ENCODE measurements at regions not wholly inside any gene's neighbourhood (a gene's known extent, or its start where the extent isn't known, plus 50 kb on each side); places are given as distances from the start of the nearest gene placed in this dataset.

DNA sequence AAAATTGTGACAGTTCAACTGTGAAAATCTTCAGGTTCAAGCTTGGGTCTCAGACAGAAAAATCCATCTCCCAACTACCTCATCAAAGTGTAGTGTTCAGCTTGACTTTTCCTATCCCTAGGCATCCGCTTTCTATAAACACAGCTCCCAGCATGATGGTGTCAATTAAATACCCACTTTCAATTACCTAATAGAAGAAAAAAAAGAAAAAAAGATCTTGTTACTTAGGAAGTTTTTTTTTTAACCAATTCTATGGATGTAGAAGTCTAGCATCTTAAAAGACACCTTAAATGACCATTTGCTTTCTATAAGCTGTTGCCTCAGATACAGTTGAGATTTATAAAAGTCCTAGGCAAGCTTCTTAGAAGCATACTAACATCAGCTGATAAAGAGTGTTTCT is 244.1 kb upstream of the MTNR1B start:
- no peak for FAIRE-seq

DNA sequence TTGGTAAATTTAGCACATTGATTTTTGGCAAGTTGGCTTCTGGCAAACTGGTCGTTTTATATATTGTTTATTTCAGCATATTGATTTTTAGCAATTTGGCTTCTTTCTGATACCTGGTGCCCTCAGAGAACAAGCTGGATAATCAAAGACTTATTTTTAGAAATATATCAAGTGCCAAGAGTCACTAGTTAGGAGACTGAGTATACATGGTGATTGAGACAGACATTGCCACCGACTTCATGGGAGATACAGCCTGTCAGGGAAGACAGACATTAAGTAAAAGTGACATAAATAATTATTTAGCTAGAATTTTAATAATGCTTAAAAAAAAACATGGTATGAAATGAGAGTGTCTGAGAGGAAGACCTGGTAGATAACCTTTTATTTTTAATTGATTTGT is 242.3 kb upstream of the MTNR1B start:
- no peak for FAIRE-seq

DNA sequence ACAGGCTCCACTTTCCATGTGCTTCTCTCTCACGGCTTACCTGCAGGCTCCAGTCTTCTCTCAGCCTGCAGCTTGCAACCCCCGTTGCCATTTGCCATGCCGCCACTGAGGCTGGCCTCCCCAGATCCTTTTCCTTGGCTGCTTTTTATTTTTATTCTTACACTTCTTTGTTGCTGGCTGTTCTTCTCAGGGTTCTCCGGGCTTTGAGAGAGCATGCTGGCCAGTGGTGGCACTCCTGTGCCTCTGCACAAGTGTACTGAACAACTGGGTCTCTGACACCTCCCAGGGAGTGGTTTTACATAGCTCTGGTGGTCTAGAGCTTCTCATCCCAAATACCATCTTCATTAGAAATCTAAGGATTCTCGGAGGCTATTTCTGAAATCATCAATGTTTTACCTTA is 241.7 kb upstream of the MTNR1B start:
- no peak for FAIRE-seq

DNA sequence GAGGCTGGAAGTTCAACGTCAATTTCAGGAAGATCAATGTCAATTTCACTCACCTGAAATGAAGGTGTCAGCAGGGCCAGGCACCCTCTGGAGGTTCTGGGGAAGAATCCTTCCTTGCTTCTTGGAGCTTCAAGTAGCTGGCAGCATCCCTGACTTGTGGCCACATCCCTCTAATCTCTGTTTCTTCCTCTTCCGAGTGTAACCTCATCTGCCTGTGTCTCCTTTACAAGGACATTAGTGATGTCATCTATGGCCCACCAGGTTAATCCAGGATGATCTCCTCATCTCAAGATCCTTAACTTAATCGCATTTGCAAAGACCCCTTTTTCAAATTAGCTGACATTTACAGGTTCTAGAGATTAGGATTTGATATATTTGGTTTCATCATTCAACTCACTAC is 240.8 kb upstream of the MTNR1B start:
- FAIRE-seq, result no peak

DNA sequence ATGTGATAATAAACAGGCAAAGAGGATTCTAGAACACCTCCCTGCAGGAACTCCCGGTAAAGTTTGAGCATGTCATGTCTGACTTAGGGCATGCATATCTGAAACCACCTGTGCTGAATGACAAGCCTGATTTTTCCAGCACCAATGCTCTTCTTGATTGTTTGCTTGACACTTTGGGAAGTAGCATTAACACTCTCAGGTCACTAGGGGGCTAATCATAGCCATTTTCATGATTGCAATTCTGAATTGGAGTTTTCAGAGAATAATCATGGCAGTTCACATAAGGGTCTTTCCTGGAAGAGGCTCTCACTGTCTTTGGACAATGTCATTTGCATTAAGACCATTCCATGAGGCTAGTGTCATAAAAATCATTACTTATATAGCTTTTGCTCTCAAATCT is 234.4 kb upstream of the MTNR1B start:
- no peak for FAIRE-seq

DNA sequence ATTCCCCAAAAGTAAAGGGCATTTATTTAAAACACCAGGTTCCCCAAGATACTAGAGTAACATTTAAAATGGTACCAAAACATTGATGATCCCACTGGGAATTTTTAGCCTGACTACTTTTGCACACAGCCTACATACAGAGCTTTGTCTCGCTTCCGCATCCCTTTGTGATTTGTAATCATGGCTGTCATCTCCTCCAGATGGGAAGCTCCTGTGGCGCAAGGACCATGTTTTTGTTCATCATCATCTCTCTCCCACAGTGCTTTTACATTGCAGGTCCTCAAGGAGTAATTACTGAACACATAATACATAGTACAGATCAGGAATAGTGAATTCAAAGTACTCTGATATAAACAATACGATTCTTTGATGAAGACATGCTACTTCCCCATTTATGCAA is 231.2 kb upstream of the MTNR1B start:
- no peak for FAIRE-seq

DNA sequence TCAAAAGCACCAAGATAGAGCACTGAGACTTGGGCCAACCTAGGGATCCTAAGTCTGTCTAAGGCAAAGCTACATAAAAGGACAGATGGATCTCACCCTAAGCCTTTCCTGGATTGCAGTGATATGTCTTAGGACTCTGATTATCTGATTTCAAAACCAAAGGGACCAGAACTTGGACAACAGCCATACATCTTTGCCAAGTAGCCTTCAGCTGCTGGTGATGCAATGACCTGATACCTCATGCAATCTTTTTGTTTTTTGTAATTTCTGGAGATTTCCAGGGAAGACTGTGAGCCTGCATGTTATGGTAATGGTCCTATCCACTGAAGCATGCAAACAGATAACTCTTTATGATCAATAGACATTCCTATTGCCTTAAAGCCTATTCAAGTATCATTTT is 230.4 kb upstream of the MTNR1B start:
- FAIRE-seq, result no peak

DNA sequence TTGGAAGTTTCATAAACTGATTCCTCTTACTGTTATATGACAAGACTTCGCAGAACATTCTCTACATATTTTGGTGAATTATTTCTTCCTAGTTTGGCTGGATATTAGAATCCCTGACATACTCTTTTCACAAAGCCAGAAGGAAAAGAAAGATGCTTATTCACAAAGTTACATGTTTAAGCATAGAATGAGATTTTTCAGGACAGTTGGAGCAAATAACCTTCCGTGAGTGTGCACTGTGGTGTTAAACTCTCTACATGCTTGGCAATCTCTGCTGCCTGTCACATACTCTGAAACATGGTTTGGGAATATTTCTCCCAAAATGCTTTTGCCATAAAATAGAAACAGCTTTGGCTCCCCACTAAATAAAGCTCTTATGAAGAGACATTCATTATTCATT is 230.0 kb upstream of the MTNR1B start:
- FAIRE-seq, result no peak

DNA sequence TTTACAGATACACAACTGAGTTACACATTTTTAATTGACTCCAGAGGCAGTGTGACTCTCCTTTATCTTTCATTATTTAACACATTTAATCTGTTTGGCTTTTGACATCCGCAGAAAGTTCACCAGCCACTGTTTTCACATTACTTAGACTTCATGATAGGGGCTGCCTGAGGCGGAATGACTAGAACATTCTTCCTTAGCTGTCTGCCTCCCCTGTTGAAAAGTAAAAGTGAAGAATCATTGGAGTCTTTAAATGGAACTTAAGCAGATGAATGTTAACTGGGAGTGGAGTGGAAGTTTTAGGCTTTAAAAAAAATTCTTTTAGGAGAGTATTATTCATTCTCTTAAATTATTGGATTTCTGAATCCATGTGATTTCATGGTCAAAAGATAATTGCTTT is 229.2 kb upstream of the MTNR1B start:
- no peak for FAIRE-seq

DNA sequence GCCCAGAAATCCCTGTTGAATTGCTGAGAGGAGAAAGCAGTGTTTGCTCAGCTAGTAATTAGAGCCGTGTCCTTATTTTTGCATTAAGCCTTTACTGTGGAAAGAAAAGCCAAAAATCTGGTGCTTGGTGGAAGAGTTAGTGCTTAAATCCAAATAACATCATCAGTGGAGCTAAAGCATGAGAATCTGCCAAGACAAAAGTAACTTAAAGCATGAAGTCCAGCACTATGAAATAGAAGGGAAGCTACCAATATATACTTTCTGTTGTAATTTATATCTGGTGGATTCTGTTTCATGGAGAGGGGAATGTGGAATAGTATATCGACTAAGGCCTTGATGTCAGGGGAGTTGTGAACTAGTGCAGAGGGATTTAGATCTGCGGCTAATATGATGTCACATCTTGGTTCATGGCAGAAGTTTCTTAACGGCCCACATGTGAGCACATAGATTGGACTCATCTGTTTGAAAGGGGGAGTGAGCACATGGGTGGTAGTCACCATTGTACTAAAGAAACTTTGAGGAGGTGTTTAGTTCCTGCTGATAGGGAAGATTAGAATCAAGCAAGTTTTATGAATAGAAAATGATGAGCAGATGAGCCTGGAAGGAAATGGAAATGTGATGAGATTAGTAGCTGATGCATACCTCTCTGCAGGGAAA is 224.4 kb upstream of the MTNR1B start:
- FAIRE-seq, result no peak

DNA sequence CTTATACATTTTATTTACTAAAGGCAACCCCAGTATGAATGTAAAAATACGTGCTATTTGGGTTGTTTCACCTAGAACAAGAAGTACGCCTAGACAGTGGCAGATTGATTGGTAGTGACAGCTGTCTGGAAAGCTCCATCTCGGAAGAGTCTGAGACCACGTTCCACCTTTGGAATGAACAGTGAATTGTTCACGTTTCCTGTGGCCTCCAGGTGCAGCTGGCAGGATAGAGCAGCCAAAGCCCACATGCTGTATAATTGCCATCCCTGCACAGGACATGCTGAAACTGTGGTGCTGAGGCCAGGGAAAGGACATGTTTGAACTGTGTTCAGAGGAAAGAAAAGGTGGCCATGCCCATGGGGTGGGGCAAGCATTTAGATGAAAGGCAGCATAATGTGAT is 218.7 kb upstream of the MTNR1B start:
- no peak for FAIRE-seq

DNA sequence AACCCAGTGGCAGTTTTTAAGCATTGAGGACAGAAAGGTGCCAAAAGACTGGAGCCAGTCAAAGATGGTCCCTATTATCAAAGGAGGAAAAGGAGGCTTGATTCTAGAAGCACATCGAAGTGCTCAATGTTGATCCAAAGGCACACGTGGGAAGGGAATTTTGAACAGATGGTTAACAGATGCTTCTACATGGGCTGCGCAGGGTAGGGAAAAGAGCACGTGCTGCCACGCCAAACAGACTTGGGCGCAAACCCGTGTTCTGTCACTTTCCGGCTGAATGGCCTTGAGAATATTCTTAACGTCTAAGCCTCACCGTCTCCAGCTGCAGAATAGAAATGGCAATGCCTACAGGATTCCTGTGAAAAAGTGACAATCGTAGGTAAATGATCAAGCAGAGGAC is 217.9 kb upstream of the MTNR1B start:
- no peak for FAIRE-seq

DNA sequence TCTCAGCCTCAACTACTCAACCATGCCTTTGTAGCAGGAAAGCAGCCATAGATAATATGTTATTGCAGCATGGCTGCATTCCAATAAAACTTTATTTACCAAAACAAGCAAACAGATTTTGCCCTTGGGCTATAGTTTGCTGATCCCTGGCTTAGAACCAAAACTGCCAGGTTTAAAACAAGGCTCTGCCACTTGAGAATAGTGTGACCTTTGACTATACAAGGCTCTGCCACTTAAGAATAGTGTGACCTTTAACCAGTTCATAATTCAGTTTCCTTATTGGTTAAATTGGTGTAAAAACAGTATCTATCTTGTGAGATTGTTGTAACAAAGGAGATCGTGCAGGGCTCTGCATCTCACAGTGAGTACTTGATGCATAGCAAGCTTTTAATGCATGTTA is 217.3 kb upstream of the MTNR1B start:
- FAIRE-seq, result no peak

DNA sequence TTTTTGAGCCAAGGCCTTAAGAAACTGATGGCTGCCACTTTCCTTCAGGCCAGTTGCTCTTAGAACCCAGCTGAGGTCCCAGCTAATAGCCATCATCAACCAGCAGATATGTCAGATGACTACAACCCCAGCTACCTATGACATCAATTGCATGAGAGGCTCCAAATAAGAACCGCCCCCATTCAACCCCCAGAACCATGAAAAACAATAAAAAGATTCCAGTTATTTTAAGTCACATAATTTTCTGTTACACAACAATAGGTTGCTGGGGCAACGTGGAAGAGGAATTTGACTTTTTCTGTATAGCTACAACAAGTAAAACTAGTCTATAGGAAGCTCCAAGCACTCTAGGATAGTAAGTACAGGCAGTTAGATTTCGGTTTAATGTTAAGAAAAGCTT is 216.3 kb upstream of the MTNR1B start:
- no peak for FAIRE-seq

DNA sequence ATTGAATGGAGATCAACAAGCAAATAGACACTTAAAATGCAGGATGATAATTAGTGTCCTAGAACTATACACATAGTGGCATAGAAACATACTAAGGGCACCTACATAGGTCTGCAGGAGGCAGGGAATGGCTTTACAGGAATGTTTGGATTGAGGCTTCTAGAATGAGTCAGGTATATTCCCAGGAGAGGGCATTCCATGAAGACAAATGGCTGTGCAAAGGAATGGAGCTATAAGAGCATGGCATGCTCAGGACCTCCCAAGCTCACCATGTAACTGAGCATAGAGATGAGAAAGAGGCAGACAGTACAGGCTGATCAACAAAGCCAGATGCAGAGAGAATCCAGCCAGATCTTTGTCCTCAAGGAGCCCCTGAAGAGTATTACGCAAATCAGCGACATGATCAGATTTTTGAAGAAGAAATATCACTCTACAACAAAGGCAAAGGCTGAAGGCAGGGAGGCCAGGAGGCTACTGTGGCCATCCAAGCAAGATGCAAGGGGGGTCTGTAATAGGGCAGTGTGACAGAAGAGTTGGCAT is 211.1 kb upstream of the MTNR1B start:
- FAIRE-seq, result no peak

DNA sequence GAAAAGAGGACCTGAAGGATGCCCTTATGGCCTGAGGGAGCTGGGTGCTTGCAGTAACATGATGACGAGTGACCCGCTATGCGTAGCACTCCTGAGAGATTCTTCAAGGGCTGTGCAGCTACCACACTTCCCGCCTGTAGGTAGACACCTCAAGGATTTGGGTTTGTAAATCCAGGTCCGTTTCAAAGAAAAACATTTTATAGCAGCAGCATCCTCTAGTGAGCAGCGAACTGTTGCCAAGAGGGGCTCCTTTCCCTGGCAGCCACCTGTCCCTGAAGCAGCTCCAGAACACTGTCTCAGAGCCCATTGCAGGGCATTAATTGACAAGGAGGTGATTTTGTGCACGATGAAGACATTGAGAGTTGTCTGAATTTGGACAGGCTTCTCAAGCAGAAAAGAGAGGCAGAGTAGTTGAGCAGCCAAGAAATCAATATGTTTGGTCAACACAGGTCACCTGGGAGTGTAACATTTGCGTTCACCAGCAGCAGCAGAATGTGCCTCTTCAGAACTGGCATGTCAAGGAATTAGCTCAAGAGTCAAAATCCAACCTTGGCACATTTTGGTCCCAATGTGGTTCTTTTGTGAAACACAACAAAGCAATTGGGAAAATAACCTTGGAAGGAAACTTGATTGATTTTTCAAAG is 209.8 kb upstream of the MTNR1B start:
- FAIRE-seq, result no peak

DNA sequence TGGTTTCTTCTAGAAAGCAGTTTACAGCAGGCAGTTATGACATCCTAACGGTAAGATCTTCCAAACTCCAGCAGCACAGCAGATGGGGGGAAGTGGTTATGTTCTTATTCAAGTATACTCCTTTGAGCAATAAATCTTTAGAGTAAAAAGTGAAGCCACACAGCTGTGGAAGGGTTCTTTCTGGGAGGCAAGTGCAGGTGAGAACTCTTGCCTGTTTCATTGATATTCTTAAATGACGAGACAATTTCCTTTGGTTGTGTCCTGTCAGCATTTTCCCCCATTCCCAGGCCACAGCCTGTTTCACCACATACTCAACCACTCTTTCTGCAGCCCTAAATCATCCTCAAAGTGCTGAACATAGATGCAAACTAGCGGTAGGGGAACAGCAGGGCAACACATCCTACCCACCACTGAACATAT is 207.3 kb upstream of the MTNR1B start:
- no peak for FAIRE-seq

DNA sequence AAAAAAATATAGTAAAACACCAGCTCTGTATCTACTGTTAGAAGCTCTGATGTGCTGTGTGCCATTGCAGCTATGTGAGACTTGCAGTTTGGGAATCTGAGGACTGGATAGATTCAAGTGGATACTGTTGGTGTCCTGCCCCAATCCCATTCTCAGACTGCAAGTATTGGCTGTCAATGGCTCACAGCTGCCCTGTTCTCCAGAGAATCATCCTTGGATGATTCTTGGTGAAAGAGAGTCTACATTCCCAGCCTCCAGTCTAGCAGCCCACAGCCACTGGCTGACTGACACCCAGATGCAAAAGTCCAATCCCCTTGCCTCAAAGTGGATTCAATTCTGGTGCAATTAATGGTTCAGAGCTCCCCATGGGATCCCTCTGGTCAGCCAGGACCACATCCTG is 206.1 kb upstream of the MTNR1B start:
- FAIRE-seq, result no peak

DNA sequence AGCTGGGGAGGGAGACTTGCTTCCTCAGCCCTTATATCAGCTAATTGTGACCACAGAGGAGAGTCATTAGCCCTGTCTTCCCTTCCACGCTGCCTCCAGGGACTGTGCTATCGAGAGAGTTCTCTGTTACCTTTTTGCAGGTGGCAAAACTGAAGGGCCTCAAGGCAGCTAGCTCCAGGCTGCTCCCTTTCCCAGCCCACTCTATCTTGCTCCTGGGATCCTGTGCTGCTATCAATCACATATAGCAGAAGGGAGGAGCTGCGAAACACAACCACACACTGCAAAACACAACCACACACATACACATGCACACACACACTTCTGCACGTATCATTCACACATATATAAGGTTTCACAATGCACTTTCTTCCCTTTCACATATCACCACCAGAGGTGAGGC is 205.3 kb upstream of the MTNR1B start:
- no peak for FAIRE-seq

DNA sequence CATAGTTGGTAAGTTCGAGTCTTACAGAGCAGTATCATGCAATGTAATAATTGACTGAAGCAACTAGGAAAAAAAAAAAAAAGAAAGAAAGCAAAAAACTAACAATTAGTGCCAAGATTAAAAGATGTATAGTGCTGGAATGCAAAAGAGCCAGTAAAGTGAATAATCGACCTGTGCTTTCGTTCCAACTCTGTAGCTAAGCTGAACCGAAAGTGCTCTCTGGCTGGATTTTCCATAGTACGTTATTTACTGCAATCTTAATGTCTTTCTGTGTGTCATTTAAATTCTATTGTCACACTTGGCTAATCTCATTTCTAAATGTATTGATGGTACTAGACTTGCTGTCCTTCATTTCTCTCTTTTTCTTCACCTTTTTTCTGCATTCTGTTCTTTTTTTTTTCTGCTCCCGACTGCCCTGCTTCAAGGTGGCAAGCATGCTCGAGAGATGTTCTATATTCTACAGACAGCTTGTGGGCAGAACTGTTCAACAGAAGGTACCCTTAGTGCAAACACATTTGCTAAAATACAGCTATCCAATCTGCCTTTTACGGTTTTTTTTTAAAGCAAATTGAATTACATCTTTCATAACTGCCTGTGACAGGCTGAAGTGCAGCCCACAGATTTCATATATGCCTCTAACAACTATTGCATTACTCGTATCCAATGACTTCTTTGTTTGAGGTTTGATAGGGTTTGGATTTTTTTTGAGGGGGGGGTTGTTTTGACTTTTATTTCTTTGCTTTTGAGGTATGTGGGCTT is 204.2 kb upstream of the MTNR1B start:
- FAIRE-seq, result no peak

DNA sequence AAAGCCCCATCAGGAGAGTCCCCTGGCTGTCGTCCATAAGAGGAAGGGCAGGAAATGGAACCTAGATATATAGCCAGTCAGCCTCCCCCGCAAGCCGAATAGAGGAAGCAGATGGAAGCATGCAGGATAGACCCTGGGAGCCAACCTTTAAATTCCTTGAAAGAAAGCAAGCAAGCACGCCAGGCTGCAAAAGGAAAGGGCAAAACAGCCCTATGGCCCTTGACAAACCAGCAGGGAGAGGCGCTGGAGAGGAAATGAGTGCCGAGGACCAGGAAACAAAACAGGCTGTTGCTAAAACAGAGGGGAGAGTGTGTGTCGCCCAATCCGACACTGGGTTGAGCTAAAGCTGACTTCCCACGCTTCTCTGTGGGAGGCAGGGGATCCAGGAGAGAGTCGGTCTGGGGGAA is 203.5 kb upstream of the MTNR1B start:
- no peak for FAIRE-seq

DNA sequence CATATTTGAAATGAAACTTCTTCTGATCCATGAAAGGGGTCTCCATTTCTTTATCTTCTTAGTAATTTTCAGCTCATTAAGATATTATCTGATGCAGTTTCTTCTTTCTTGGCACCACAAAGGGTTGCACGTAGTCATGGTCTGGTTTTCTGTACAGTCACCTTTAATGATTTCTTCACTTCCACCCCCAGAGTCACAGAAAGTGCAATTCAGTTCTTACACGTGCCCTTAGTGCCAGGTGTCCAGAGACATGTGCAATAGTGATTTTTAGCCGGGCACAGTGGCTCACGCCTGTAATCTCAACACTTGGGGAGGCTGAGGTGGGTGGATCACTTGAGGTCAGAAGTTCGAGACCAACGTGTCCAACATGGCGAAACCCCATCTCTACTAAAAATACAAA is 202.8 kb upstream of the MTNR1B start:
- FAIRE-seq, result no peak

DNA sequence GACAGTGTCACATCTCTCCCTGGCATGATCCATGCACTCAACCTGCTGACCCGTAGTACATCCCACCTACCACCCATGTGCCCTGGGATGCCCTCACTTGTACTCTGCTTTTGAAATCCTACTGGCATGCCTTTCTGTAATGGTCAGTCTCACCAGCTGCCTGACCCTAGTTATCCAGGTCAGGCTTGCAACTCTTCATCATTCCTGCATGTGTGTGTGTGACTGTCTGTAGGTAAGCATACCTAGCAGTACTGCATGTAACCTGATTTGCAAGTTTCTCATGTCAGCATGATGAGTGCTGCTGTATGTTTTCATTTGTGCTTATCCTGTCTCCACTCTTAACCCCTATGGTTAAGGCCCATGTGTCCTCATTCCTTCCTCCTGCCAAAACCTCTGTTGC is 202.0 kb upstream of the MTNR1B start:
- no peak for FAIRE-seq
